Type B pancreatic cell (in vitro differentiated cells): ENCODE measurements at regions not wholly inside any gene's neighbourhood (a gene's known extent, or its start where the extent isn't known, plus 50 kb on each side); places are given as distances from the start of the nearest gene placed in this dataset.
"Not testable (repeated sequence)": the region's sequence is repeated elsewhere in the genome, so short reads cannot be mapped to it uniquely, and the experiment has no call there.

Experiments
- DNase-seq: peaks from one replicate; pipeline ENCODE4 v3.0.0; 2021; ENCODE audit warnings: mixed read lengths; ENCODE audit not compliant: unreplicated experiment; ENCODE audit errors: extremely low spot score
- H3K27ac Mint-ChIP-seq: 2 replicates; pipeline ENCODE4 v1.8.0; 2021; ENCODE audit warnings: mild to moderate bottlenecking, mixed read lengths
- H3K27me3 Mint-ChIP-seq: 2 replicates; pipeline ENCODE4 v1.8.0; 2021; ENCODE audit warnings: mixed read lengths
- H3K36me3 Mint-ChIP-seq: 2 replicates; pipeline ENCODE4 v1.8.0; 2021; ENCODE audit warnings: mixed read lengths
- H3K4me1 Mint-ChIP-seq: one replicate; pipeline ENCODE4 v1.8.0; 2021; ENCODE audit warnings: mixed read lengths; ENCODE audit not compliant: unreplicated experiment
- H3K4me3 Mint-ChIP-seq: 2 replicates; pipeline ENCODE4 v1.8.0; 2021; ENCODE audit warnings: mild to moderate bottlenecking, mixed read lengths
- H3K9me3 Mint-ChIP-seq: 2 replicates; pipeline ENCODE4 v1.8.0; 2021; ENCODE audit warnings: mixed read lengths
- CTCF ChIP-seq: fragments of 200-600 bp; sonication (generic); conservative IDR thresholded peaks from 2 replicates; pipeline ENCODE4 v1.5.0; 2021; ENCODE audit warnings: antibody characterized with exemption, mild to moderate bottlenecking

GRCh38 chr4:177191586-177191985, 118.1 kb upstream of the NEIL3 start:
- no peaks in the 10 kb centered on the region for H3K9me3 Mint-ChIP-seq
- DNase-seq, result no peak
- H3K27ac Mint-ChIP-seq, result no peak overlapping the region
- H3K4me1 Mint-ChIP-seq, result peaks cover 9% of the 10 kb centered on the region
- TF ChIP-seq CTCF, result no peak
- H3K36me3 Mint-ChIP-seq, result no peaks in the 10 kb centered on the region
- peak overlapping the region; percentile 15 for H3K4me3 Mint-ChIP-seq
- no peaks in the 10 kb centered on the region for H3K27me3 Mint-ChIP-seq

- DNase-seq, result no peak
- Mint-ChIP-seq H3K36me3 (no peaks in the 10 kb centered on the region), H3K4me1 (peaks cover 9% of the 10 kb centered on the region), H3K27me3 (no peaks in the 10 kb centered on the region), H3K4me3 (no peak overlapping the region), H3K9me3 (no peaks in the 10 kb centered on the region), H3K27ac (no peak overlapping the region)
- TF ChIP-seq CTCF, result no peak
These were observed 117.7 kb upstream of the NEIL3 start for GRCh38 chr4:177191991-177192390.

GRCh38 chr4:177193024-177193715, 116.5 kb upstream of the NEIL3 start:
- not testable (repeated sequence) for H3K4me1 Mint-ChIP-seq, DNase-seq, H3K4me3 Mint-ChIP-seq, H3K27me3 Mint-ChIP-seq, H3K9me3 Mint-ChIP-seq, H3K36me3 Mint-ChIP-seq, H3K27ac Mint-ChIP-seq

- Mint-ChIP-seq H3K36me3 (no peaks in the 10 kb centered on the region), H3K27me3 (no peaks in the 10 kb centered on the region), H3K9me3 (no peaks in the 10 kb centered on the region), H3K4me3 (no peak overlapping the region), H3K4me1 (peaks cover 9% of the 10 kb centered on the region), H3K27ac (no peak overlapping the region)
- no peak for DNase-seq
- TF ChIP-seq CTCF, result no peak
These were observed 114.8 kb upstream of the NEIL3 start for GRCh38 chr4:177194906-177195305.

GRCh38 chr4:177196615-177197014, 113.1 kb upstream of the NEIL3 start:
- no peak for DNase-seq
- H3K4me3 Mint-ChIP-seq, result no peak overlapping the region
- no peaks in the 10 kb centered on the region for H3K27me3 Mint-ChIP-seq
- TF ChIP-seq CTCF, result no peak
- H3K9me3 Mint-ChIP-seq, result no peaks in the 10 kb centered on the region
- peaks cover 3% of the 10 kb centered on the region for H3K4me1 Mint-ChIP-seq
- H3K27ac Mint-ChIP-seq, result no peak overlapping the region
- H3K36me3 Mint-ChIP-seq, result no peaks in the 10 kb centered on the region

- no peaks in the 10 kb centered on the region for H3K4me1 Mint-ChIP-seq
- H3K9me3 Mint-ChIP-seq, result no peaks in the 10 kb centered on the region
- no peak for DNase-seq
- no peaks in the 10 kb centered on the region for H3K36me3 Mint-ChIP-seq
- H3K27ac Mint-ChIP-seq, result no peak overlapping the region
- no peaks in the 10 kb centered on the region for H3K27me3 Mint-ChIP-seq
- no peak overlapping the region for H3K4me3 Mint-ChIP-seq
- no peak for TF ChIP-seq CTCF
These were observed 108.1 kb upstream of the NEIL3 start for GRCh38 chr4:177201614-177202013.
